Transverse colon (tissue), 4 donors: ENCODE measurements at regions not wholly inside any gene's neighbourhood (a gene's known extent, or its start where the extent isn't known, plus 50 kb on each side); places are given as distances from the start of the nearest gene placed in this dataset.

ENCODE experiments used
- DNase-seq: peaks from one replicate; pipeline ENCODE4 v3.0.0-alpha.2; 2019
- H3K27ac ChIP-seq, 4 donors: fragments of 200-600 bp; sonication (generic); 2 replicates each; pipeline ENCODE4 v1.5.1; 2016 to 2018; ENCODE audit warnings: inconsistent platforms in 4 of 4
- H3K27me3 ChIP-seq: fragments of 200-600 bp; sonication (generic); 2 replicates; pipeline ENCODE4 v1.5.1; 2017; ENCODE audit warnings: inconsistent platforms
- H3K36me3 ChIP-seq, 4 donors: fragments of 200-600 bp; sonication (generic); 2 replicates each; pipeline ENCODE4 v1.5.1; 2017 to 2019; ENCODE audit warnings: inconsistent platforms in 4 of 4
- H3K4me1 ChIP-seq, 4 donors: fragments of 200-600 bp; sonication (generic); 2 replicates each; pipeline ENCODE4 v1.5.1; 2017 to 2020; ENCODE audit warnings: inconsistent platforms in 4 of 4
- H3K4me3 ChIP-seq, 4 donors: fragments of 200-600 bp; sonication (generic); 1 replicate in 1 of 4; 2 replicates in 3 of 4; pipeline versions ENCODE4 v1.5.1 to v1.6.1; 2017 to 2019; ENCODE audit warnings: inconsistent platforms in 4 of 4
- H3K9me3 ChIP-seq, 2 donors: fragments of 200-600 bp; sonication (generic); 2 replicates each; pipeline ENCODE4 v1.5.1; 2017 to 2019; ENCODE audit warnings: inconsistent platforms in 2 of 2
- EP300 ChIP-seq: sonication (generic); formaldehyde crosslinking; IDR thresholded peaks from one replicate; pipeline ENCODE4 v1.6.1; 2017; ENCODE audit warnings: antibody characterized with exemption, low read depth
- POLR2A ChIP-seq: fragments of 450-650 bp; IDR thresholded peaks from one replicate; pipeline ENCODE4 v1.6.1; 2016; ENCODE audit warnings: antibody characterized with exemption, mild to moderate bottlenecking, moderate library complexity
- POLR2AphosphoS5 ChIP-seq, 3 donors: sonication (generic); formaldehyde crosslinking; IDR thresholded peaks; one replicate each; pipeline ENCODE4 v1.6.1; 2016; ENCODE audit warnings: antibody characterized with exemption in 3 of 3
- WGBS, 2 donors: methylation state at CpG; one replicate each; pipeline ENCODE4 v1.1.5; 2018; ENCODE audit warnings: low coverage in 1 of 2; 5-methylcytosine and 5-hydroxymethylcytosine counted together
- in situ Hi-C, 4 donors: fragments of 200-750 bp; cut with MboI; loops; one replicate each; pipeline versions ENCODE4 v1.15.0 to v1.15.1; 2017; ENCODE audit warnings: low sequenced_read_pairs in 3 of 4, low pct_ligation_motif_present in 1 of 4, low pct_unique_long_range_greater_than_20kb in 1 of 4
- intact Hi-C: fragments of 100-400 bp; cut with DNase I; formaldehyde crosslinking; loops from one replicate; pipeline ENCODE4 v1.15.1; 2023; ENCODE audit warnings: low total_unique reads
- TF ChIP-seq, protein P1 (sequence below), 5 experiments: fragments of 200-600 bp in 3 of 5; fragments of 450-650 bp in 2 of 5; sonication (generic) in 3 of 5; IDR thresholded peaks; 1 replicate in 2 of 5; 2 replicates in 3 of 5; pipeline ENCODE4 v1.5.1; 2016 to 2017; ENCODE audit warnings: antibody characterized with exemption in 5 of 5, inconsistent platforms in 3 of 5, mild to moderate bottlenecking in 2 of 5, moderate library complexity in 1 of 5

GRCh38 chr2:215579809-215580208 is 143.9 kb upstream of the FN1 start:
- DNase-seq: no peak
- Histone ChIP-seq H3K9me3 (no peaks in the 10 kb centered on the region), H3K4me1 (no peaks in the 10 kb centered on the region), H3K27me3 (no peaks in the 10 kb centered on the region), H3K4me3 (no peak overlapping the region), H3K36me3 (no peaks in the 10 kb centered on the region), H3K27ac (no peak overlapping the region)
- intact Hi-C loops: no loop called here
- in situ Hi-C loops: no loop called here
- TF ChIP-seq, protein P1, sequence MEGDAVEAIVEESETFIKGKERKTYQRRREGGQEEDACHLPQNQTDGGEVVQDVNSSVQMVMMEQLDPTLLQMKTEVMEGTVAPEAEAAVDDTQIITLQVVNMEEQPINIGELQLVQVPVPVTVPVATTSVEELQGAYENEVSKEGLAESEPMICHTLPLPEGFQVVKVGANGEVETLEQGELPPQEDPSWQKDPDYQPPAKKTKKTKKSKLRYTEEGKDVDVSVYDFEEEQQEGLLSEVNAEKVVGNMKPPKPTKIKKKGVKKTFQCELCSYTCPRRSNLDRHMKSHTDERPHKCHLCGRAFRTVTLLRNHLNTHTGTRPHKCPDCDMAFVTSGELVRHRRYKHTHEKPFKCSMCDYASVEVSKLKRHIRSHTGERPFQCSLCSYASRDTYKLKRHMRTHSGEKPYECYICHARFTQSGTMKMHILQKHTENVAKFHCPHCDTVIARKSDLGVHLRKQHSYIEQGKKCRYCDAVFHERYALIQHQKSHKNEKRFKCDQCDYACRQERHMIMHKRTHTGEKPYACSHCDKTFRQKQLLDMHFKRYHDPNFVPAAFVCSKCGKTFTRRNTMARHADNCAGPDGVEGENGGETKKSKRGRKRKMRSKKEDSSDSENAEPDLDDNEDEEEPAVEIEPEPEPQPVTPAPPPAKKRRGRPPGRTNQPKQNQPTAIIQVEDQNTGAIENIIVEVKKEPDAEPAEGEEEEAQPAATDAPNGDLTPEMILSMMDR (IDR thresholded peaks at IDR 0.05): no peak
- peak in 1 of 3 donors; percentile 42 for TF ChIP-seq POLR2AphosphoS5 (IDR thresholded peaks at IDR 0.05)
- 42 to 73% methylated on average over 3 of the region's 3 CpGs for WGBS, 2 donors

GRCh38 chr2:215577356-215577755 is 141.5 kb upstream of the FN1 start:
- H3K4me1 ChIP-seq: no peaks in the 10 kb centered on the region
- TF ChIP-seq, protein P1 (IDR thresholded peaks at IDR 0.05): no peak
- no peak for TF ChIP-seq POLR2A
- no peak for TF ChIP-seq POLR2AphosphoS5 (IDR thresholded peaks at IDR 0.05)
- TF ChIP-seq EP300: no peak
- intact Hi-C loops (no loop called here), in situ Hi-C loops (no loop called here)
- no peak for DNase-seq
- no peak overlapping the region for H3K27ac ChIP-seq
- no peaks in the 10 kb centered on the region for H3K36me3 ChIP-seq
- no peaks in the 10 kb centered on the region for H3K9me3 ChIP-seq
- H3K27me3 ChIP-seq: no peaks in the 10 kb centered on the region
- H3K4me3 ChIP-seq: no peak overlapping the region

GRCh38 chr2:215576572-215576971 is 140.7 kb upstream of the FN1 start:
- Histone ChIP-seq H3K9me3 (no peaks in the 10 kb centered on the region), H3K36me3 (no peaks in the 10 kb centered on the region), H3K4me1 (no peaks in the 10 kb centered on the region), H3K4me3 (no peak overlapping the region), H3K27me3 (no peaks in the 10 kb centered on the region), H3K27ac (no peak overlapping the region)
- in situ Hi-C loops (no loop called here), intact Hi-C loops (no loop called here)
- WGBS, 2 donors: 76 to 90% methylated on average over 3 of the region's 3 CpGs
- TF ChIP-seq EP300 (no peak), POLR2AphosphoS5 (IDR thresholded peaks at IDR 0.05) (no peak), POLR2A (no peak)
- TF ChIP-seq, protein P1 (IDR thresholded peaks at IDR 0.05): no peak
- no peak for DNase-seq

DNA sequence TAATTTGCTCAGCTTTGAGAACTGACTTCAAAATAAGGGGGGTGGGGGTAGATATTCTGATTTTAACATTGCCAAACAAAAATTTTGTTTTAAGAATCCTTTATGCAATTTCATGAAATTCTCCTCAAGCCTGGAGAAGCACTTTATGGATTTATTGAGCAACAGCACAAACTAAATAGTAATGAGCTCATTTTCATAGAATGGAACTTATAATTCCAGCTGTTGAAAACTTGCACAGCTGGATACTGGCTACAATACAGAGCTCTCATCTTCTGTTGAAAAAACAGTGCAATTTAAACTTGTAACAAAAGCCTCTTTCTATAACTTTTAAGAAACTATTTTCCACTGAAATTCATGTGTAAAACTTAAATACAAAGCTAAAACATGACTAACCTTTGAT is 137.6 kb upstream of the FN1 start:
- no peaks in the 10 kb centered on the region for H3K9me3 ChIP-seq
- intact Hi-C loops: no loop called here
- TF ChIP-seq, protein P1 (IDR thresholded peaks at IDR 0.05): no peak
- TF ChIP-seq POLR2A (no peak), POLR2AphosphoS5 (IDR thresholded peaks at IDR 0.05) (no peak), EP300 (no peak)
- H3K4me3 ChIP-seq: no peak overlapping the region
- no peaks in the 10 kb centered on the region for H3K4me1 ChIP-seq
- H3K27me3 ChIP-seq: no peaks in the 10 kb centered on the region
- H3K27ac ChIP-seq: no peak overlapping the region
- no peaks in the 10 kb centered on the region for H3K36me3 ChIP-seq
- no peak for DNase-seq
- in situ Hi-C loops: no loop called here
